GM19043 (cell line): ENCODE measurements at regions not wholly inside any gene's neighbourhood (a gene's known extent, or its start where the extent isn't known, plus 50 kb on each side); places are given as distances from the start of the nearest gene placed in this dataset.
"Not testable (repeated sequence)": the region's sequence is repeated elsewhere in the genome, so short reads cannot be mapped to it uniquely, and the experiment has no call there.

Source experiments
- ATAC-seq: cut with Tn5 transposase; IDR thresholded peaks from one replicate; pipeline ENCODE4 v1.9.1; 2021; ENCODE audit warnings: low read depth; ENCODE audit not compliant: unreplicated experiment

GRCh38 chr2:59256290-59256689 lies 1015.2 kb upstream of the FANCL start:
- ATAC-seq = no peak

DNA sequence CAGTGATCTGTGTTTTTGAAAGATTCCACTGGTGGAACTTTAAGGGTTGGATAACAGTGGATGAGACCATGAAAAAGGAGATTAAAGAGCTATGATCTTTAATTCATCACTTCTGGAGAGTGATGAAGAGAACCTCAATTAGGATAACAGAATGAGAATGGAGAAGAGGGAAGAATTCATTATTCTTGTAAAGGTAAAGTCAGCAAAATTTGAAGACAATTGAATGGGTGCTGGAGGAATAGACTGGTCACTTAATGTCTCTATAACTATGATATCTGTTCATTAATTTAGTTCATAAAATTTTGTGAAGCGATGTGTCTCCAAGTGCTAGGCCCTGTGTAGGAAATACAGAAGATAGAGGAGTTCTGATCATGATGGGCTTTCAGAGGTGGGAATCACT lies 1013.2 kb upstream of the FANCL start:
- ATAC-seq = no peak

DNA sequence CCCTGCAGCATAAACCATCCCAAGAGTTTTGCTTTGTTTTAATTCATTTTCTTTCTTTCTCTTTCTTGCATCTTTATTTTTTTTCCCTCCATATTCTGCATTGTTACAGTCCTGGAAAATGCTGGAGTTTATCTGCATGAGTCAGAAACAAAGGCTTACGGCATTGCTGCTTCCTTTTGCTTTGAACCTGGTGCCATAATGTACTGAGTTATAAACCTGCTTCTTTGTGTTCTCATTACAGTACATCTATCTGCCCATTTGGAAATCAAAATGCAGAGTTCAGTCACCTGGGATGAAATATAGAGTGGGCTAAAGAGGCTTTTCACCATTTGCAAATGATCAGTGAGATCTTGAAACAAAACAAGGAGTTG lies 1009.2 kb upstream of the FANCL start:
- ATAC-seq = no peak

DNA sequence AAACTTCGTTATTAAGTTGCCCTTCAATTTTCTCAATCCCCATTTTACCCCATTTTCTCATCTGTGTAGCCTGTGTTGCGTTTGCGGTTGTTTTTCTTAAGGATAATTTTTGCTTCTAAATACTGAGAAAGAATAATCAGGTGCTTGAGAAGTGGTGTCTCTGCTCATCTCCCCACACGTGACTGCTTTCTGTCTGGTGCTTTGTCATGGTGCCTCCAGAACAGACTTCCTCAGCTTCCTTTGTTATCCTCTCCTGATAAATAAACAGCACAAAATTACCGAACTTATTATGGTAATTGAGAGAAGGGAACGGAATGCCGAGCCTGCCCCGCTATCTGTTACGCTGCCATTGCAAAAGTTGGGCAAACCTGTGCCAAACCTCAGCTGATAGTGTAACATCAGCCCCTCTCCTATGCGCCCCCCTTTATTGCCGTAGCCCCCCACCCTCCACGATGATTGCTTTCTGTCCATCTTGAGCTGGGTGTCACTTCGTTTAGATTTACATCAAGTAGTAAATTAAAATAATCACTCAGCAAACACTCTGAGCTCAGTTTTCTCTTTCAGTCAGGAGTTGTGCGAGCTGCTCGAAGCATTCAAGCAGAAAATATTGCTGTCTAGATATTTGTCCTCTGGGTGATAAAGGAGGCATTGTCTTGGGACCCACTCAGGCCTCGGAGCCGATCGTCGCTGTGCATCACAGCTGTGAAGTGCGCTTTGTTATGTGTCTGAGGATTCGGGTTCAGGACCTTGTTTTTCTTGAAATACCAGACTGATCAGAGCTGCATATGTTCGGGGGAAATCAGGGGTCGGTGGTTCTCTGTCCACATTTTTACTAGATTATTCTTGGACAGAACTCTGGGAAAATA lies 1008.5 kb upstream of the FANCL start:
- ATAC-seq = no peak

- ATAC-seq = no peak
These were observed 998.0 kb upstream of the FANCL start for GRCh38 chr2:59239146-59239545.

- no peak for ATAC-seq
These were observed 996.2 kb upstream of the FANCL start for GRCh38 chr2:59237311-59237710.

DNA sequence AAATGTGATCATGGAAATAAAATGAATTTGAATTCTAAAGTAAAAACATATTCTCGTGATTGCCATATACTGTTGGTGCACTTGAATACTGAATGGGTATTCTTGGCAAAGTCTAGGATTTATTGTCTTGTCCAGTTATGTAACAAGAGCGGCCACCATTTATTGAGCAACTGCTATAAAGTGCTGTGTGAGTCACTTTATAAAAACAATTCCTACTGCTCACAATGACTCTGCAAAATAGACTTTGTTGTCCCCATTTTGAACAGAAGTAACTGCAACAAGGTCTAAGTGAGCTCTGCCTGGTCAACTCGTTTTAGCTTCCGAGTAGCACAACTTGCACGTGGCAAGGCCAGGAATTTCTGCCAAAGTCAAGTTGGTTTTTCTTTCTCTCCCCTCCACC lies 995.6 kb upstream of the FANCL start:
- ATAC-seq = no peak

- no peak for ATAC-seq
These were observed 992.8 kb upstream of the FANCL start for GRCh38 chr2:59233920-59234319.

DNA sequence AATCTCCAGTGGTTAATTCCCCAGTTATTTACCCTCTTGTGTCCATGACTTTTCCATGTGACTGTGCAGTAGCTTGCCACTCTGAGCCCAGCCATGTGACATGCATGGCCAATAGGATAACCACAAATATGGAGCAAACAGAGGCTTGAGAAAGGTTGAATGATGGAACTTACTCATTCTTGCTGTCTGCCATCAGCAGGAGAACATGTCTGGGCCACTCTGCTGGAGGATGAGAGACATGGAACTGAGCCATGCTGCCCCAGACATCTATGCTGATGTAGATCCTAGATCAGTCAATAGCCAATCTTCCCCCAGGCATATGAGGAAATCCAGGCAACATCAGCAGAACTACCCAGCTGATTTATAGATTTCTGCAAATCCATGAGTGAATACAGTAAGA lies 992.3 kb upstream of the FANCL start:
- ATAC-seq = no peak

GRCh38 chr2:59232394-59233165 lies 991.5 kb upstream of the FANCL start:
- ATAC-seq = peak; percentile 91

- ATAC-seq = not testable (repeated sequence)
These were observed 985.2 kb upstream of the FANCL start for GRCh38 chr2:59226362-59226761.

DNA sequence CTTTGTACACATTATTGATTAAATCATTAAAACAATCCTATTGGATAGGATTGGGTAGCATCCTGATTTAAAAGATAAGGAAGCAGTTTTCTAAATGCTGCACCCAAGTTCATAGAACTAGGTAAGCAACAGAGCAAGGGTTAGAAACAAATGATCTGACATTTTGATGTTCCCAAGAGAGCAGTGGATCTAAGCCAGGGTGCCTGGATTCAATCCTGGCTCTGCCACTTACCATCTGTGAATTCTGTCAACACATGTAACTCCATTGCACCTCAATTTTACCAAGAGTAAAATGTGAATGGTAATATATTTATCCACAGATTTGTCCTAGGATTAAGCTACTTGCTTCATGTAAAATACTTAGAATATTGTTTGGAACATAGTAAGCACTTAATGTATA lies 982.6 kb upstream of the FANCL start:
- ATAC-seq = no peak

GRCh38 chr2:59217360-59217759 lies 976.2 kb upstream of the FANCL start:
- no peak for ATAC-seq

DNA sequence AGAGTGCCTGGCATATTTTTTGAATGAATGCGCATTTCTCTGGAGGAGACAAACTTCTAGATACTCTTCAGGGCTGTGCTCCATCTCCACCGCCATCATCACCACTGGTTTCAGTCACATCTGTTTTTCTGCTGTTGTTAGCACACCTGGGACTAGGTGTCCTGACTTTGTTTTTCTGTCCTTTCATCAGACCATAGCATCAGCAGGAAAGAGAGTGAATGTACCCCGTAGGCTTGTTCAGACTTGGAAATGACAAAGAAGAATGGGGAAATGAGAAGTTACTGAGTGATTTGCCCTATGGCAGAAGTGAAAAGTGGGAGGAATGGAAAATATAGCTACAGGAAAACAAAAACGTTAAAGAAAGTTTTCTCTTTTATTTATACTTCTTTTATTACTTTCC lies 965.2 kb upstream of the FANCL start:
- ATAC-seq = no peak

- no peak for ATAC-seq
These were observed 962.9 kb upstream of the FANCL start for GRCh38 chr2:59204040-59204439.

GRCh38 chr2:59196491-59196890 lies 955.4 kb upstream of the FANCL start:
- ATAC-seq = no peak

DNA sequence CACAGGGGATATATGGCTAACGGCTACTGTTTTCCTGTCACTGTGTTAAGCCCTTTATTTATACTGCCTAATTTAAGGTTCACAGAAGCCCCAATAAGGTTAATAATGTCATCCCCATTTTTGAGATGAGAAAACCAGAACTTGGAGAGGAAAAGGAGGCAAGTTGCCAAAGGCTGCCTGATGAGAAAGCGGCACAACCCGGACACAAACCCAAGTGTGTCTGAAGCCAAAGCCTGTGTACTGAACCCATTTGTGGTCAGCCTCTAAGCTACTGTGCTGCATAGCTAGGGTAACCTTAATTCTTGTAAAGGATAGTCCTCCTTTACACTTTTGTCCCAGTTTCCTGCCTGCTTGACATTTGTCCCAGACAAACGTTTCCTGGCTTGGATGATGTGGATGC lies 954.7 kb upstream of the FANCL start:
- no peak for ATAC-seq

GRCh38 chr2:59191781-59192180 lies 950.7 kb upstream of the FANCL start:
- no peak for ATAC-seq

GRCh38 chr2:59190518-59190917 lies 949.4 kb upstream of the FANCL start:
- no peak for ATAC-seq

DNA sequence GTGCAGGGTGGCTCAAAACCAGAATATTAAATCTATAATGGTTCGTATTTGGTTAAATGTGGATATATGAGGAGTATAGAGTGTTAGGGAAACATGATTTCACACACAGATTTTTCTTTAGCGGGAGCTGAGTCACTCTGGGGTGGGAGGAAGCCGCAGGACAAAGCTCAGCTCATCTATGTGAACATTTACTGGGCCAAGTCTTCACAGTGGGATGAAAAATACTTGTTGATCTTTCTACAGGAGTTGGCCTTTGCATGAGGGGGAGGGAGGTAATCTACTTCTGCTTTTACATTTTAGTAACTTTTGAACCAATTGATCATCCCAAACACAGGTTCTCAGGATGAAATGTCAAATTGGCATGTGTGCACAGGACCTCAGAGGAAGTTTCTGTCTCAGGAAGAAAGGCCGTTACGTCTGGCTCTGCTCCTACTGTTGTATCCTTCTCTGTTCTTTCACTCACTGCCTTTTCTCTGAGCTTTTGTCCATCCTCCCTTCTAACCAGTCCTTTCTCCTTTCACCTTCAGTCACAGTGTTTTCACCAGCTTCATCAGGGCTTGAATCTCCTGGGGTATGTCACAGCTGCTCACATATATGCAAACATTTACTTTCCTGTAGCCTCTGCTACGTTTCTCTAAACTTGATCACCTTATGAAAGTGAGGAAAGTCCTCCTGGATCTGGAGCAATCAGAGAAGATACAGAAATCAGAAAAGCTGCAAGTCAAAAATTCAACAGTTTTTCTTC lies 943.3 kb upstream of the FANCL start:
- ATAC-seq = no peak

DNA sequence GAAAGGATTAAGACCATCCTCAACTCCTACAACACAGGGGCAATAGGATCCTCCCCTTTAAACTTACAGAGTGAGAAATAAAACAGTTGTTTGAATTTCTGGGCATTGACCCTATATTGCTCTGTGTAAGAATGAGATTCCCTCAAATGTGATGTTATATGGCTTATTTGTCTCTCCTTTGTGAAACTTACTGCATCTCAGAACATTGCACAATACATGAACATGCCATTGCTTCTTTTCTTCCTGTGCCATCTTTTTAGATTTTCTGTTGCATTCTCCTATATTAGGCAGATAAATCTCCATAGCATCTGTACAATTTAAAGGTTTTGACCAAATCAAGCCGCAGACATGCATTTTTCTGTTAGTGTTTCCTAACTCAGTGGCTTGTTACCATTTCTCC lies 941.9 kb upstream of the FANCL start:
- ATAC-seq = no peak
